ENCODE measurements at regions not wholly inside any gene's neighbourhood (a gene's known extent, or its start where the extent isn't known, plus 50 kb on each side); places are given as distances from the start of the nearest gene placed in this dataset.

- TF ChIP-seq ZBTB7A (IDR thresholded peaks at IDR 0.05; ENCODE audit: low read depth) (no peak), NFIC (IDR thresholded peaks at IDR 0.05) (no peak), REST (IDR thresholded peaks at IDR 0.05; ENCODE audit: low read depth) (no peak), CEBPB (IDR thresholded peaks at IDR 0.05) (no peak), TEAD4 (IDR thresholded peaks at IDR 0.05) (no peak), FOXM1 (IDR thresholded peaks at IDR 0.05; ENCODE audit: borderline replicate concordance, low read depth) (no peak), YY1 (IDR thresholded peaks at IDR 0.05; ENCODE audit: low read depth) (no peak), RAD21 (IDR thresholded peaks at IDR 0.05; ENCODE audit: low read depth) (no peak), MAX (IDR thresholded peaks at IDR 0.05) (no peak), TAF1 (IDR thresholded peaks at IDR 0.05; ENCODE audit: low read depth) (no peak), EP300 (IDR thresholded peaks at IDR 0.05; ENCODE audit: borderline replicate concordance) (no peak), CREB1 (IDR thresholded peaks at IDR 0.05; ENCODE audit: low read depth) (no peak)
These were observed 143.1 kb upstream of the SESN3 start for GRCh38 chr11:95374105-95374504.

- TF ChIP-seq ZBTB7A (IDR thresholded peaks at IDR 0.05; ENCODE audit: low read depth) (no peak), TEAD4 (IDR thresholded peaks at IDR 0.05) (no peak), REST (IDR thresholded peaks at IDR 0.05; ENCODE audit: low read depth) (no peak), FOXM1 (IDR thresholded peaks at IDR 0.05; ENCODE audit: borderline replicate concordance, low read depth) (no peak), EP300 (IDR thresholded peaks at IDR 0.05; ENCODE audit: borderline replicate concordance) (no peak), CEBPB (IDR thresholded peaks at IDR 0.05) (no peak), USF1 (IDR thresholded peaks at IDR 0.05) (no peak), TAF1 (IDR thresholded peaks at IDR 0.05; ENCODE audit: low read depth) (no peak), TCF12 (IDR thresholded peaks at IDR 0.05; ENCODE audit: low read depth) (no peak), EGR1 (IDR thresholded peaks at IDR 0.05) (no peak), RAD21 (IDR thresholded peaks at IDR 0.05; ENCODE audit: low read depth) (no peak), NFIC (IDR thresholded peaks at IDR 0.05) (no peak), MAX (IDR thresholded peaks at IDR 0.05) (no peak), YY1 (IDR thresholded peaks at IDR 0.05; ENCODE audit: low read depth) (no peak), CREB1 (IDR thresholded peaks at IDR 0.05; ENCODE audit: low read depth) (no peak)
These were observed 142.2 kb upstream of the SESN3 start for GRCh38 chr11:95373241-95373640.

GRCh38 chr11:95372097-95372656, 141.2 kb upstream of the SESN3 start:
- TF ChIP-seq USF1 (IDR thresholded peaks at IDR 0.05) (no peak), TAF1 (IDR thresholded peaks at IDR 0.05; ENCODE audit: low read depth) (no peak), NFIC (IDR thresholded peaks at IDR 0.05) (no peak), TEAD4 (IDR thresholded peaks at IDR 0.05) (no peak)

- TF ChIP-seq EGR1 (IDR thresholded peaks at IDR 0.05) (no peak), CREB1 (IDR thresholded peaks at IDR 0.05; ENCODE audit: low read depth) (no peak), REST (IDR thresholded peaks at IDR 0.05; ENCODE audit: low read depth) (no peak), YY1 (IDR thresholded peaks at IDR 0.05; ENCODE audit: low read depth) (no peak), TEAD4 (IDR thresholded peaks at IDR 0.05) (no peak)
These were observed 140.2 kb upstream of the SESN3 start for GRCh38 chr11:95371153-95371552.

- TF ChIP-seq USF1 (IDR thresholded peaks at IDR 0.05) (no peak), EGR1 (IDR thresholded peaks at IDR 0.05) (no peak), ZBTB7A (IDR thresholded peaks at IDR 0.05; ENCODE audit: low read depth) (no peak), TAF1 (IDR thresholded peaks at IDR 0.05; ENCODE audit: low read depth) (no peak), EP300 (IDR thresholded peaks at IDR 0.05; ENCODE audit: borderline replicate concordance) (no peak), MAX (IDR thresholded peaks at IDR 0.05) (no peak), CREB1 (IDR thresholded peaks at IDR 0.05; ENCODE audit: low read depth) (no peak), NFIC (IDR thresholded peaks at IDR 0.05) (no peak), REST (IDR thresholded peaks at IDR 0.05; ENCODE audit: low read depth) (no peak), FOXM1 (IDR thresholded peaks at IDR 0.05; ENCODE audit: borderline replicate concordance, low read depth) (no peak), YY1 (IDR thresholded peaks at IDR 0.05; ENCODE audit: low read depth) (no peak), TEAD4 (IDR thresholded peaks at IDR 0.05) (no peak), CEBPB (IDR thresholded peaks at IDR 0.05) (no peak), TCF12 (IDR thresholded peaks at IDR 0.05; ENCODE audit: low read depth) (no peak), RAD21 (IDR thresholded peaks at IDR 0.05; ENCODE audit: low read depth) (no peak)
These were observed 136.7 kb upstream of the SESN3 start for GRCh38 chr11:95367726-95368125.
